Body of pancreas (tissue), 4 donors: ENCODE measurements at regions not wholly inside any gene's neighbourhood (a gene's known extent, or its start where the extent isn't known, plus 50 kb on each side); places are given as distances from the start of the nearest gene placed in this dataset.

ENCODE experiments used
- ATAC-seq: fragments of 150-250 bp; one replicate; pipeline ENCODE4 v1.9.1; 2016
- DNase-seq, 4 donors: peaks; one replicate each; pipeline ENCODE4 v3.0.0-alpha.2; 2019
- H3K27ac ChIP-seq, 4 donors: fragments of 200-600 bp; sonication (generic); 1 replicate in 3 of 4; 2 replicates in 1 of 4; pipeline versions ENCODE4 v1.5.1 to v1.6.1; 2016 to 2019; ENCODE audit warnings: mild to moderate bottlenecking in 1 of 4, mixed read lengths in 1 of 4, moderate library complexity in 1 of 4
- H3K27me3 ChIP-seq, 2 donors: fragments of 200-600 bp; sonication (generic); one replicate each; pipeline ENCODE4 v1.6.0; 2016; ENCODE audit warnings: mild to moderate bottlenecking in 1 of 2
- H3K36me3 ChIP-seq, 2 donors: fragments of 200-600 bp; sonication (generic); replicated peaks in 1 of 2; 2 replicates each; pipeline ENCODE4 v1.5.1; 2016; ENCODE audit warnings: low read depth in 2 of 2; ENCODE audit not compliant: insufficient read depth in 1 of 2
- H3K4me1 ChIP-seq: fragments of 200-600 bp; sonication (generic); one replicate; pipeline ENCODE4 v1.6.0; 2016
- H3K4me3 ChIP-seq, 2 donors: fragments of 200-600 bp; sonication (generic); 1 replicate in 1 of 2; 2 replicates in 1 of 2; pipeline ENCODE4 v1.5.1; 2016 to 2019
- H3K9me3 ChIP-seq, 3 donors: fragments of 200-600 bp; sonication (generic); 1 replicate in 2 of 3; 2 replicates in 1 of 3; pipeline ENCODE4 v1.5.1; 2016
- CTCF ChIP-seq, 7 experiments: fragments of 450-650 bp in 4 of 7; fragments of 200-600 bp in 3 of 7; sonication (generic) in 3 of 7; IDR thresholded peaks; one replicate each; pipeline ENCODE4 v1.5.1; 2016 to 2019; ENCODE audit warnings: antibody characterized with exemption in 7 of 7
- POLR2A ChIP-seq, 3 donors: fragments of 450-650 bp; IDR thresholded peaks; one replicate each; pipeline ENCODE4 v1.6.1; 2016; ENCODE audit warnings: antibody characterized with exemption in 3 of 3, mild to moderate bottlenecking in 2 of 3
- WGBS, 2 donors: methylation state at CpG; one replicate each; pipeline ENCODE4 v1.1.5; 2017; 5-methylcytosine and 5-hydroxymethylcytosine counted together
- intact Hi-C: fragments of 100-400 bp; cut with DNase I; formaldehyde crosslinking; loops from one replicate; pipeline ENCODE4 v1.15.1; 2023

GRCh38 chr13:34571716-34572115 lies 370.4 kb upstream of the NBEA start:
- DNase-seq (no peak), ATAC-seq (no peak)
- WGBS, 2 donors: 75% methylated on average over 6 of the region's 6 CpGs
- H3K9me3 ChIP-seq: no peaks in the 10 kb centered on the region
- no peak overlapping the region for H3K27ac ChIP-seq
- no peaks in the 10 kb centered on the region for H3K27me3 ChIP-seq
- TF ChIP-seq POLR2A (IDR thresholded peaks at IDR 0.05) (no peak), CTCF (IDR thresholded peaks at IDR 0.05) (no peak)
- H3K4me1 ChIP-seq: peaks cover 6% of the 10 kb centered on the region
- no peaks in the 10 kb centered on the region for H3K36me3 ChIP-seq
- intact Hi-C loops: no loop called here
- no peak overlapping the region for H3K4me3 ChIP-seq

GRCh38 chr13:34577051-34577450 lies 365.0 kb upstream of the NBEA start:
- H3K9me3 ChIP-seq: no peaks in the 10 kb centered on the region
- no peak for DNase-seq
- no peak overlapping the region for H3K4me3 ChIP-seq
- H3K27ac ChIP-seq: no peak overlapping the region
- H3K27me3 ChIP-seq: no peaks in the 10 kb centered on the region
- WGBS, 2 donors: 77 to 88% methylated on average over 1 of the region's 1 CpG
- no peak for ATAC-seq
- intact Hi-C loops: no loop called here
- no peaks in the 10 kb centered on the region for H3K36me3 ChIP-seq
- TF ChIP-seq POLR2A (IDR thresholded peaks at IDR 0.05) (no peak), CTCF (IDR thresholded peaks at IDR 0.05) (no peak)
- no peaks in the 10 kb centered on the region for H3K4me1 ChIP-seq

- Histone ChIP-seq H3K27ac (no peak overlapping the region), H3K9me3 (no peaks in the 10 kb centered on the region), H3K4me3 (no peak overlapping the region), H3K27me3 (no peaks in the 10 kb centered on the region), H3K4me1 (no peaks in the 10 kb centered on the region), H3K36me3 (no peaks in the 10 kb centered on the region)
- WGBS, 2 donors: 63 to 86% methylated on average over 1 of the region's 1 CpG
- intact Hi-C loops: no loop called here
- ATAC-seq (no peak), DNase-seq (no peak)
- no peak for TF ChIP-seq CTCF (IDR thresholded peaks at IDR 0.05)
- no peak for TF ChIP-seq POLR2A (IDR thresholded peaks at IDR 0.05)
These were observed 363.6 kb upstream of the NBEA start for GRCh38 chr13:34578471-34578870.

- Histone ChIP-seq H3K4me1 (no peaks in the 10 kb centered on the region), H3K4me3 (no peak overlapping the region), H3K27me3 (no peaks in the 10 kb centered on the region), H3K36me3 (no peaks in the 10 kb centered on the region), H3K27ac (no peak overlapping the region), H3K9me3 (no peaks in the 10 kb centered on the region)
- ATAC-seq (no peak), DNase-seq (no peak)
- TF ChIP-seq CTCF (IDR thresholded peaks at IDR 0.05) (no peak), POLR2A (IDR thresholded peaks at IDR 0.05) (no peak)
- intact Hi-C loops: no loop called here
These were observed 363.2 kb upstream of the NBEA start for GRCh38 chr13:34578917-34579316.

GRCh38 chr13:34583181-34583580 lies 358.9 kb upstream of the NBEA start:
- no peaks in the 10 kb centered on the region for H3K36me3 ChIP-seq
- no peak for ATAC-seq
- no peak overlapping the region for H3K27ac ChIP-seq
- no peaks in the 10 kb centered on the region for H3K4me1 ChIP-seq
- H3K27me3 ChIP-seq: no peaks in the 10 kb centered on the region
- intact Hi-C loops: no loop called here
- no peaks in the 10 kb centered on the region for H3K9me3 ChIP-seq
- no peak for DNase-seq
- 74 to 79% methylated on average over 1 of the region's 1 CpG for WGBS, 2 donors
- no peak overlapping the region for H3K4me3 ChIP-seq
- TF ChIP-seq POLR2A (IDR thresholded peaks at IDR 0.05) (no peak), CTCF (IDR thresholded peaks at IDR 0.05) (no peak)
